ENCODE measurements at regions not wholly inside any gene's neighbourhood (a gene's known extent, or its start where the extent isn't known, plus 50 kb on each side); places are given as distances from the start of the nearest gene placed in this dataset.
"Not testable (repeated sequence)": the region's sequence is repeated elsewhere in the genome, so short reads cannot be mapped to it uniquely, and the experiment has no call there.

DNA sequence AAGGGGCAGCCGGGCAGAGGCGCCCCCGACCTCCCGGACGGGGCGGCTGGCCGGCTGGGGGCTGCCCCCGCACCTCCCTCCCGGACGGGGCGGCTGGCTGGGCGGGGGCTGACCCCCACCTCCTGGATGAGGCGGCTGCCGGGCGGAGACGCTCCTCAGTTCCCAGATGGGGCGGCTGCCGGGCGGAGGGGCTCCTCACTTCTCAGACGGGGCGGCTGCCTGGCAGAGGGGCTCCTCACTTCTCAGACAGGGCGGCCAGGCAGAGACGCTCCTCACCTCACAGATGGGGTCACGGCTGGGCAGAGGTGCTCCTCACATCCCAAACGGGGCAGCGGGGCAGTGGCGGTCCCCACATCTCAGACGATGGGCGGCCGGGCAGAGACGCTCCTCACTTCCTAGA, 73.9 kb upstream of the PLPPR5 start:
- TF ChIP-seq ETV5 (CRISPR knock-in tag; IDR thresholded peaks at IDR 0.05; ENCODE audit: low read depth); TAF1 (IDR thresholded peaks at IDR 0.05; ENCODE audit: control insufficient read depth, extremely low read depth, insufficient read depth, low read length, severe bottlenecking); EHMT2 (IDR thresholded peaks at IDR 0.05); ZKSCAN8 (CRISPR knock-in tag; IDR thresholded peaks at IDR 0.05); CUX1 (CRISPR knock-in tag; IDR thresholded peaks at IDR 0.05); GTF2E2 (tag; IDR thresholded peaks at IDR 0.05); ZNF561 (CRISPR knock-in tag; conservative IDR thresholded peaks at IDR 0.05); BHLHE40 (IDR thresholded peaks at IDR 0.05; ENCODE audit: low read length); KDM1A (IDR thresholded peaks at IDR 0.05); EZH2 (IDR thresholded peaks at IDR 0.05; ENCODE audit: borderline replicate concordance, low read depth, low read length); POLR2H (tag; IDR thresholded peaks at IDR 0.05; ENCODE audit: low read depth): not testable (repeated sequence)
- TF ChIP-seq, protein P1, sequence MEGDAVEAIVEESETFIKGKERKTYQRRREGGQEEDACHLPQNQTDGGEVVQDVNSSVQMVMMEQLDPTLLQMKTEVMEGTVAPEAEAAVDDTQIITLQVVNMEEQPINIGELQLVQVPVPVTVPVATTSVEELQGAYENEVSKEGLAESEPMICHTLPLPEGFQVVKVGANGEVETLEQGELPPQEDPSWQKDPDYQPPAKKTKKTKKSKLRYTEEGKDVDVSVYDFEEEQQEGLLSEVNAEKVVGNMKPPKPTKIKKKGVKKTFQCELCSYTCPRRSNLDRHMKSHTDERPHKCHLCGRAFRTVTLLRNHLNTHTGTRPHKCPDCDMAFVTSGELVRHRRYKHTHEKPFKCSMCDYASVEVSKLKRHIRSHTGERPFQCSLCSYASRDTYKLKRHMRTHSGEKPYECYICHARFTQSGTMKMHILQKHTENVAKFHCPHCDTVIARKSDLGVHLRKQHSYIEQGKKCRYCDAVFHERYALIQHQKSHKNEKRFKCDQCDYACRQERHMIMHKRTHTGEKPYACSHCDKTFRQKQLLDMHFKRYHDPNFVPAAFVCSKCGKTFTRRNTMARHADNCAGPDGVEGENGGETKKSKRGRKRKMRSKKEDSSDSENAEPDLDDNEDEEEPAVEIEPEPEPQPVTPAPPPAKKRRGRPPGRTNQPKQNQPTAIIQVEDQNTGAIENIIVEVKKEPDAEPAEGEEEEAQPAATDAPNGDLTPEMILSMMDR (IDR thresholded peaks at IDR 0.05 in 2 of 3, conservative IDR thresholded peaks at IDR 0.05 in 1 of 3; ENCODE audit: insufficient read depth in 2 of 3, low read depth in 1 of 3, low read length in 3 of 3): not testable (repeated sequence)
- TF ChIP-seq, protein P2, sequence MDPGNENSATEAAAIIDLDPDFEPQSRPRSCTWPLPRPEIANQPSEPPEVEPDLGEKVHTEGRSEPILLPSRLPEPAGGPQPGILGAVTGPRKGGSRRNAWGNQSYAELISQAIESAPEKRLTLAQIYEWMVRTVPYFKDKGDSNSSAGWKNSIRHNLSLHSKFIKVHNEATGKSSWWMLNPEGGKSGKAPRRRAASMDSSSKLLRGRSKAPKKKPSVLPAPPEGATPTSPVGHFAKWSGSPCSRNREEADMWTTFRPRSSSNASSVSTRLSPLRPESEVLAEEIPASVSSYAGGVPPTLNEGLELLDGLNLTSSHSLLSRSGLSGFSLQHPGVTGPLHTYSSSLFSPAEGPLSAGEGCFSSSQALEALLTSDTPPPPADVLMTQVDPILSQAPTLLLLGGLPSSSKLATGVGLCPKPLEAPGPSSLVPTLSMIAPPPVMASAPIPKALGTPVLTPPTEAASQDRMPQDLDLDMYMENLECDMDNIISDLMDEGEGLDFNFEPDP (CRISPR knock-in tag; IDR thresholded peaks at IDR 0.05): not testable (repeated sequence)
- TF ChIP-seq, protein P3, sequence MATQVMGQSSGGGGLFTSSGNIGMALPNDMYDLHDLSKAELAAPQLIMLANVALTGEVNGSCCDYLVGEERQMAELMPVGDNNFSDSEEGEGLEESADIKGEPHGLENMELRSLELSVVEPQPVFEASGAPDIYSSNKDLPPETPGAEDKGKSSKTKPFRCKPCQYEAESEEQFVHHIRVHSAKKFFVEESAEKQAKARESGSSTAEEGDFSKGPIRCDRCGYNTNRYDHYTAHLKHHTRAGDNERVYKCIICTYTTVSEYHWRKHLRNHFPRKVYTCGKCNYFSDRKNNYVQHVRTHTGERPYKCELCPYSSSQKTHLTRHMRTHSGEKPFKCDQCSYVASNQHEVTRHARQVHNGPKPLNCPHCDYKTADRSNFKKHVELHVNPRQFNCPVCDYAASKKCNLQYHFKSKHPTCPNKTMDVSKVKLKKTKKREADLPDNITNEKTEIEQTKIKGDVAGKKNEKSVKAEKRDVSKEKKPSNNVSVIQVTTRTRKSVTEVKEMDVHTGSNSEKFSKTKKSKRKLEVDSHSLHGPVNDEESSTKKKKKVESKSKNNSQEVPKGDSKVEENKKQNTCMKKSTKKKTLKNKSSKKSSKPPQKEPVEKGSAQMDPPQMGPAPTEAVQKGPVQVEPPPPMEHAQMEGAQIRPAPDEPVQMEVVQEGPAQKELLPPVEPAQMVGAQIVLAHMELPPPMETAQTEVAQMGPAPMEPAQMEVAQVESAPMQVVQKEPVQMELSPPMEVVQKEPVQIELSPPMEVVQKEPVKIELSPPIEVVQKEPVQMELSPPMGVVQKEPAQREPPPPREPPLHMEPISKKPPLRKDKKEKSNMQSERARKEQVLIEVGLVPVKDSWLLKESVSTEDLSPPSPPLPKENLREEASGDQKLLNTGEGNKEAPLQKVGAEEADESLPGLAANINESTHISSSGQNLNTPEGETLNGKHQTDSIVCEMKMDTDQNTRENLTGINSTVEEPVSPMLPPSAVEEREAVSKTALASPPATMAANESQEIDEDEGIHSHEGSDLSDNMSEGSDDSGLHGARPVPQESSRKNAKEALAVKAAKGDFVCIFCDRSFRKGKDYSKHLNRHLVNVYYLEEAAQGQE (IDR thresholded peaks at IDR 0.05; ENCODE audit: borderline replicate concordance): not testable (repeated sequence)
- TF ChIP-seq, protein P3 (CRISPR knock-in tag; IDR thresholded peaks at IDR 0.05; ENCODE audit: low read depth): not testable (repeated sequence)

Data from K562 (cell line).